BJ (cell line): ENCODE measurements at regions not wholly inside any gene's neighbourhood (a gene's known extent, or its start where the extent isn't known, plus 50 kb on each side); places are given as distances from the start of the nearest gene placed in this dataset.

Experiments used
- CTCF ChIA-PET: fragments of 350-600 bp; formaldehyde crosslinking; extraction: SDS; loops from one replicate; lab custom pipeline; 2021; ENCODE audit warnings: antibody characterized with exemption, inconsistent platforms; lab: Yijun Ruan, JAX
- POLR2A ChIA-PET: fragments of 300-600 bp; sonication (Branson Sonifier 250); formaldehyde crosslinking; extraction: SDS; loops from one replicate; lab custom pipeline; 2021; ENCODE audit warnings: antibody characterized with exemption; lab: Charles Lee
- DNase-seq: peaks from one replicate; pipeline ENCODE4 v3.0.0-alpha.2; 2011; ENCODE audit warnings: low read depth
- H3K27me3 ChIP-seq: 2 replicates; pipeline ENCODE4 v1.6.0; 2011; ENCODE audit warnings: low read length; ENCODE audit not compliant: control insufficient read depth, insufficient read depth
- H3K36me3 ChIP-seq: 2 replicates; pipeline ENCODE4 v1.5.1; 2011; ENCODE audit warnings: low read length; ENCODE audit not compliant: control insufficient read depth, insufficient read depth
- H3K4me3 ChIP-seq: 2 replicates; pipeline ENCODE4 v1.5.1; 2011; ENCODE audit warnings: low read depth, mild to moderate bottlenecking, control low read depth, low read length
- CTCF ChIP-seq: IDR thresholded peaks from 2 replicates; pipeline ENCODE4 v1.5.1; 2011; ENCODE audit warnings: low read depth, mild to moderate bottlenecking, control low read depth, inconsistent platforms, low read length, moderate library complexity; ENCODE audit not compliant: insufficient read depth

- no peaks in the 10 kb centered on the region for H3K36me3 ChIP-seq
- CTCF ChIA-PET = interaction anchor here (1.0 kb wide), 1 partner anchor 15 kb away, joined by 3 read pairs; no protein-coding TSS in a partner anchor
- no peak overlapping the region for H3K4me3 ChIP-seq
- POLR2A ChIA-PET = no interaction called here
- H3K27me3 ChIP-seq = peaks cover 2% of the 10 kb centered on the region; the same call in 1 of the 2 replicates
- no peak for TF ChIP-seq CTCF
- no peak for DNase-seq
Observed at GRCh38 chr18:45339810-45340550, 275.3 kb upstream of the SLC14A2 start.

- ChIA-PET POLR2A (no interaction called here), CTCF (no interaction called here)
- H3K27me3 ChIP-seq = peaks cover 2% of the 10 kb centered on the region; the same call in 1 of the 2 replicates
- no peak for TF ChIP-seq CTCF
- no peaks in the 10 kb centered on the region for H3K36me3 ChIP-seq
- H3K4me3 ChIP-seq = no peak overlapping the region
- DNase-seq = no peak
Observed at GRCh38 chr18:45340884-45341283, 274.4 kb upstream of the SLC14A2 start.

GRCh38 chr18:45341454-45341853 is 273.8 kb upstream of the SLC14A2 start:
- ChIA-PET POLR2A (no interaction called here), CTCF (interaction anchor here (0.6 kb wide), 1 partner anchor 1456 kb away, joined by 3 read pairs; no protein-coding TSS in a partner anchor)
- DNase-seq = no peak
- TF ChIP-seq CTCF = 0 out of 2 replicates have a peak, but pooled peaks have one; percentile 15
- no peaks in the 10 kb centered on the region for H3K36me3 ChIP-seq
- H3K27me3 ChIP-seq = peaks cover 2% of the 10 kb centered on the region; the same call in 1 of the 2 replicates
- no peak overlapping the region for H3K4me3 ChIP-seq

- no peak for DNase-seq
- no peak for TF ChIP-seq CTCF
- ChIA-PET POLR2A (no interaction called here), CTCF (interaction anchor here (0.6 kb wide), 1 partner anchor 1457 kb away, joined by 3 read pairs; no protein-coding TSS in a partner anchor)
- no peaks in the 10 kb centered on the region for H3K36me3 ChIP-seq
- peaks cover 2% of the 10 kb centered on the region; the same call in 1 of the 2 replicates for H3K27me3 ChIP-seq
- H3K4me3 ChIP-seq = no peak overlapping the region
Observed at GRCh38 chr18:45342166-45342565, 273.1 kb upstream of the SLC14A2 start.

GRCh38 chr18:45342653-45343052 is 272.6 kb upstream of the SLC14A2 start:
- Histone ChIP-seq H3K4me3 (no peak overlapping the region), H3K27me3 (peaks cover 2% of the 10 kb centered on the region; the same call in 1 of the 2 replicates), H3K36me3 (no peaks in the 10 kb centered on the region)
- TF ChIP-seq CTCF = no peak
- CTCF ChIA-PET = interaction anchor here (0.9 kb wide), 1 partner anchor 54 kb away, joined by 3 read pairs; no protein-coding TSS in a partner anchor
- no peak for DNase-seq
- POLR2A ChIA-PET = no interaction called here
